HL-60 (cell line): ENCODE measurements at regions not wholly inside any gene's neighbourhood (a gene's known extent, or its start where the extent isn't known, plus 50 kb on each side); places are given as distances from the start of the nearest gene placed in this dataset.
A peak's percentile ranks its signal among the peaks of the same experiment; 100 is the strongest.

Source experiments
- DNase-seq, 2 experiments: peaks; one replicate each; pipeline ENCODE4 v3.0.0-alpha.2; 2010 to 2020; ENCODE audit warnings: low read depth in 1 of 2, low spot score in 1 of 2
- H3K27ac ChIP-seq: fragments of 250-450 bp; sonication (Bioruptor Pico); replicated peaks from 2 replicates; pipeline ENCODE4 v1.5.1; 2020; ENCODE audit warnings: mild to moderate bottlenecking, moderate library complexity
- H3K27me3 ChIP-seq: fragments of 250-450 bp; sonication (Bioruptor Pico); 2 replicates; pipeline ENCODE4 v1.5.1; 2021; ENCODE audit warnings: mild to moderate bottlenecking, moderate library complexity; ENCODE audit not compliant: insufficient read depth, poor library complexity, severe bottlenecking
- H3K4me3 ChIP-seq: replicated peaks from 2 replicates; pipeline ENCODE4 v1.5.1; 2011; ENCODE audit warnings: mild to moderate bottlenecking, control low read depth, low read length; ENCODE audit not compliant: insufficient read depth
- GABPA ChIP-seq: IDR thresholded peaks from 2 replicates; pipeline ENCODE4 v1.6.1; 2012; ENCODE audit warnings: low read depth
- POLR2AphosphoS5 ChIP-seq: IDR thresholded peaks from 2 replicates; pipeline ENCODE4 v1.6.1; 2012; ENCODE audit warnings: low read depth
- SPI1 ChIP-seq: IDR thresholded peaks from 2 replicates; pipeline ENCODE4 v1.6.1; 2012; ENCODE audit warnings: low read depth, mild to moderate bottlenecking, borderline replicate concordance
- TF ChIP-seq, protein P1 (sequence below): IDR thresholded peaks from 2 replicates; pipeline ENCODE4 v1.6.1; 2012; ENCODE audit warnings: low read depth; ENCODE audit not compliant: insufficient replicate concordance
- TF ChIP-seq, protein P2 (sequence below): IDR thresholded peaks from one replicate; pipeline ENCODE4 v1.5.1; 2011; ENCODE audit warnings: low read length, control low read depth, inconsistent platforms; ENCODE audit not compliant: insufficient read depth

DNA sequence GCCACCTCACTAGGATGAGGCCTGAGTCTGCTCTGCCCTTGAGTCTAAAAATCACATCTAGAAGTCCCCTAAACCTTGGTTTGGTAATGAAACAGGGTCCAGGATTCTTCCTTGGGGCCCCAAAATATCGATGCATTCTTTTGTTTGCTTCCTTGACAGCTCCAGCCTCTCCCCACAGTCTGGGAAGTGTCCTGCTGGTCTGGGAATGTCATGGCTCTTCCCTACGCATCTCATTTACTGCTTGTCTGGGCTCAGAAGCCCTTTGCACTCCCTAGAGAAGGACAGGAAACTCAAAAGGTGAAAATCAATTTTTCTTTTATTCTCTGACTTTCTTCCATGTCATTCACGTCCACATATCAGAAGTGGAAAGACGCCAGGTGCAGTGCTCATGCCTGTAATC, 115.8 kb downstream of the DRD1 start:
- Histone ChIP-seq H3K27ac (no peak overlapping the region), H3K4me3 (no peak overlapping the region), H3K27me3 (peaks cover 3% of the 10 kb centered on the region)
- TF ChIP-seq, protein P1, sequence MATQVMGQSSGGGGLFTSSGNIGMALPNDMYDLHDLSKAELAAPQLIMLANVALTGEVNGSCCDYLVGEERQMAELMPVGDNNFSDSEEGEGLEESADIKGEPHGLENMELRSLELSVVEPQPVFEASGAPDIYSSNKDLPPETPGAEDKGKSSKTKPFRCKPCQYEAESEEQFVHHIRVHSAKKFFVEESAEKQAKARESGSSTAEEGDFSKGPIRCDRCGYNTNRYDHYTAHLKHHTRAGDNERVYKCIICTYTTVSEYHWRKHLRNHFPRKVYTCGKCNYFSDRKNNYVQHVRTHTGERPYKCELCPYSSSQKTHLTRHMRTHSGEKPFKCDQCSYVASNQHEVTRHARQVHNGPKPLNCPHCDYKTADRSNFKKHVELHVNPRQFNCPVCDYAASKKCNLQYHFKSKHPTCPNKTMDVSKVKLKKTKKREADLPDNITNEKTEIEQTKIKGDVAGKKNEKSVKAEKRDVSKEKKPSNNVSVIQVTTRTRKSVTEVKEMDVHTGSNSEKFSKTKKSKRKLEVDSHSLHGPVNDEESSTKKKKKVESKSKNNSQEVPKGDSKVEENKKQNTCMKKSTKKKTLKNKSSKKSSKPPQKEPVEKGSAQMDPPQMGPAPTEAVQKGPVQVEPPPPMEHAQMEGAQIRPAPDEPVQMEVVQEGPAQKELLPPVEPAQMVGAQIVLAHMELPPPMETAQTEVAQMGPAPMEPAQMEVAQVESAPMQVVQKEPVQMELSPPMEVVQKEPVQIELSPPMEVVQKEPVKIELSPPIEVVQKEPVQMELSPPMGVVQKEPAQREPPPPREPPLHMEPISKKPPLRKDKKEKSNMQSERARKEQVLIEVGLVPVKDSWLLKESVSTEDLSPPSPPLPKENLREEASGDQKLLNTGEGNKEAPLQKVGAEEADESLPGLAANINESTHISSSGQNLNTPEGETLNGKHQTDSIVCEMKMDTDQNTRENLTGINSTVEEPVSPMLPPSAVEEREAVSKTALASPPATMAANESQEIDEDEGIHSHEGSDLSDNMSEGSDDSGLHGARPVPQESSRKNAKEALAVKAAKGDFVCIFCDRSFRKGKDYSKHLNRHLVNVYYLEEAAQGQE = no peak
- TF ChIP-seq POLR2AphosphoS5 (no peak), SPI1 (no peak), GABPA (no peak)
- TF ChIP-seq, protein P2, sequence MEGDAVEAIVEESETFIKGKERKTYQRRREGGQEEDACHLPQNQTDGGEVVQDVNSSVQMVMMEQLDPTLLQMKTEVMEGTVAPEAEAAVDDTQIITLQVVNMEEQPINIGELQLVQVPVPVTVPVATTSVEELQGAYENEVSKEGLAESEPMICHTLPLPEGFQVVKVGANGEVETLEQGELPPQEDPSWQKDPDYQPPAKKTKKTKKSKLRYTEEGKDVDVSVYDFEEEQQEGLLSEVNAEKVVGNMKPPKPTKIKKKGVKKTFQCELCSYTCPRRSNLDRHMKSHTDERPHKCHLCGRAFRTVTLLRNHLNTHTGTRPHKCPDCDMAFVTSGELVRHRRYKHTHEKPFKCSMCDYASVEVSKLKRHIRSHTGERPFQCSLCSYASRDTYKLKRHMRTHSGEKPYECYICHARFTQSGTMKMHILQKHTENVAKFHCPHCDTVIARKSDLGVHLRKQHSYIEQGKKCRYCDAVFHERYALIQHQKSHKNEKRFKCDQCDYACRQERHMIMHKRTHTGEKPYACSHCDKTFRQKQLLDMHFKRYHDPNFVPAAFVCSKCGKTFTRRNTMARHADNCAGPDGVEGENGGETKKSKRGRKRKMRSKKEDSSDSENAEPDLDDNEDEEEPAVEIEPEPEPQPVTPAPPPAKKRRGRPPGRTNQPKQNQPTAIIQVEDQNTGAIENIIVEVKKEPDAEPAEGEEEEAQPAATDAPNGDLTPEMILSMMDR = no peak
- no peak for DNase-seq

DNA sequence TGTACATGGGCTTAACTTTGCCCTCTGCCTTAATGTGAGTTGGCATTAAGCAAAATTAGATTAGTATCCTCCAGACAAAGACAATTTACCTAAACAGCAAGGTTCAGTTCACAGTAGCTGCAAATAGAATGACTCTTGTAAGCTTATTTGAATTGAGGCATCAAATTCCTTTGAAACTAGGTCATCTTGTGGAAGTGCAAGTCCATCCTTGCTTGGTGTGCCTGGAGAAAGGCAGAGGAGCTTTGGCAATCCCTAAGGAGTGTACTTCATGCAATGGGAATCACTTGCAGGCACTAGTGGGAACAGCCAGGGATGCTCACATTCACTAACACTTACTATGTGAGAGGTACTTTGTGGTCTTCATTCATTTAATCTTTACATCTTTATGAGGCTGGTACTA, 118.3 kb downstream of the DRD1 start:
- peaks cover 3% of the 10 kb centered on the region for H3K27me3 ChIP-seq
- H3K4me3 ChIP-seq = no peak overlapping the region
- DNase-seq = no peak
- no peak overlapping the region for H3K27ac ChIP-seq
- no peak for TF ChIP-seq SPI1
- TF ChIP-seq POLR2AphosphoS5 = no peak
- TF ChIP-seq, protein P2 = no peak
- TF ChIP-seq, protein P1 = no peak
- TF ChIP-seq GABPA = no peak

DNA sequence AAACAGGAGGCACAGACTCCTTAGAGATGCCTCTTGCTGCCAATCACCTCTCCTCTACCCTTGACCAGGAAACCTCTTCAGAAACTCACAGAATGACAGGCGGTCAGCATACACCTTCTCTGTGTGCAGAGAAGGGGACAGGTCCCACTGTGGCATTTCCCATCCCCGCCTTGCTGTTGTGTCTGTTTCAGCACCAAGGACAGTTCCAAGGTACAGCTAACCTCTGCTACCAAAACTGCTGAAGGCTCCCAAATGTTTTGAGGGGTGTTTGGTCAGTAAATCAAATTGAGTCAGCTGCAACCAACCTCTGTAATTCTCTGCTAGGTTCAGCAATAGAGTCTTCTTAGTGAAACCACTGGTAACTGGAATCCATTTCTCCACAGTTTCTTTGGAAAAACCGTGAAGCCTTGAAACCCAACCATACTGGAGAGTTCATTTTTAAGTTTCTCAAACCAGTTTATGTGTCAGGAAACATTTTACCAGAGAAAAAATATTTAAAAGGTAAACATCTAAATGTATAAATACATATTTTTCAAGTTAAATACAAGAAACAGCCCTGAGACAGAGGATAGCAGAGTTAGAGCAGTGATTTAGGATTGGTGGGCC, 122.0 kb downstream of the DRD1 start:
- Histone ChIP-seq H3K27me3 (no peaks in the 10 kb centered on the region), H3K4me3 (no peak overlapping the region), H3K27ac (no peak overlapping the region)
- no peak for TF ChIP-seq GABPA
- TF ChIP-seq, protein P1 = peak; percentile 97
- peak in 1 of 2 experiments; percentile 8 for DNase-seq
